Fibroblast of villous mesenchyme (primary cell): ENCODE measurements at regions not wholly inside any gene's neighbourhood (a gene's known extent, or its start where the extent isn't known, plus 50 kb on each side); places are given as distances from the start of the nearest gene placed in this dataset.
"Not testable (repeated sequence)": the region's sequence is repeated elsewhere in the genome, so short reads cannot be mapped to it uniquely, and the experiment has no call there.

ENCODE experiments used
- DNase-seq: peaks from one replicate; pipeline ENCODE4 v3.0.0-alpha.2; 2010; ENCODE audit warnings: low read depth
- H3K4me3 ChIP-seq: 2 replicates; pipeline ENCODE4 v1.5.1; 2011; ENCODE audit warnings: low read depth, mild to moderate bottlenecking, low read length
- TF ChIP-seq, protein P1 (sequence below): IDR thresholded peaks from 2 replicates; pipeline ENCODE4 v1.5.1; 2012; ENCODE audit warnings: low read depth, mild to moderate bottlenecking, low read length; ENCODE audit not compliant: insufficient read depth

- TF ChIP-seq, protein P1, sequence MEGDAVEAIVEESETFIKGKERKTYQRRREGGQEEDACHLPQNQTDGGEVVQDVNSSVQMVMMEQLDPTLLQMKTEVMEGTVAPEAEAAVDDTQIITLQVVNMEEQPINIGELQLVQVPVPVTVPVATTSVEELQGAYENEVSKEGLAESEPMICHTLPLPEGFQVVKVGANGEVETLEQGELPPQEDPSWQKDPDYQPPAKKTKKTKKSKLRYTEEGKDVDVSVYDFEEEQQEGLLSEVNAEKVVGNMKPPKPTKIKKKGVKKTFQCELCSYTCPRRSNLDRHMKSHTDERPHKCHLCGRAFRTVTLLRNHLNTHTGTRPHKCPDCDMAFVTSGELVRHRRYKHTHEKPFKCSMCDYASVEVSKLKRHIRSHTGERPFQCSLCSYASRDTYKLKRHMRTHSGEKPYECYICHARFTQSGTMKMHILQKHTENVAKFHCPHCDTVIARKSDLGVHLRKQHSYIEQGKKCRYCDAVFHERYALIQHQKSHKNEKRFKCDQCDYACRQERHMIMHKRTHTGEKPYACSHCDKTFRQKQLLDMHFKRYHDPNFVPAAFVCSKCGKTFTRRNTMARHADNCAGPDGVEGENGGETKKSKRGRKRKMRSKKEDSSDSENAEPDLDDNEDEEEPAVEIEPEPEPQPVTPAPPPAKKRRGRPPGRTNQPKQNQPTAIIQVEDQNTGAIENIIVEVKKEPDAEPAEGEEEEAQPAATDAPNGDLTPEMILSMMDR, result no peak
- no peak overlapping the region for H3K4me3 ChIP-seq
- no peak for DNase-seq
Measured at GRCh38 chr5:106634375-106634774, 1036.4 kb downstream of the EFNA5 start.

GRCh38 chr5:106633825-106634224, 1036.9 kb downstream of the EFNA5 start:
- TF ChIP-seq, protein P1, result no peak
- H3K4me3 ChIP-seq, result no peak overlapping the region
- DNase-seq, result no peak

DNA sequence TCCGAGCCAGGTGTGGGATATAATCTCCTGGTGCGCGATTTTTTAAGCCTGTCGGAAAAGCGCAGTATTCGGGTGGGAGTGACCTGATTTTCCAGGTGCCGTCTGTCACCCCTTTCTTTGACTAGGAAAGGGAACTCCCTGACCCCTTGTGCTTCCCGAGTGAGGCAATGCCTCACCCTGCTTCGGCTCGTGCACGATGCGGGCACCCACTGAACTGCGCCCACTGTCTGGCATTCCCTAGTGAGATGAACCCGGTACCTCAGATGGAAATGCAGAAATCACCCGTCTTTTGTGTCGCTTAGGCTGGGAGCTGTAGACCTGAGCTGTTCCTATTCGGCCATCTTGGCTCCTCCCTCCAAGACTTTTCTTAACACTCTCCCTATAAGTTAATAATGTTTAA, 1042.3 kb downstream of the EFNA5 start:
- not testable (repeated sequence) for H3K4me3 ChIP-seq, DNase-seq

GRCh38 chr5:106610041-106610440, 1060.7 kb downstream of the EFNA5 start:
- TF ChIP-seq, protein P1, result no peak
- no peak for DNase-seq

GRCh38 chr5:106601620-106602019, 1069.1 kb downstream of the EFNA5 start:
- no peak overlapping the region for H3K4me3 ChIP-seq
- DNase-seq, result peak; percentile 24
- TF ChIP-seq, protein P1, result no peak

More at GRCh38 chr5:106610041-106610440, 1060.7 kb downstream of the EFNA5 start:
- H3K4me3 ChIP-seq, result no peak overlapping the region

GRCh38 chr5:106600803-106601202, 1069.9 kb downstream of the EFNA5 start:
- DNase-seq, result no peak
- TF ChIP-seq, protein P1, result no peak
- H3K4me3 ChIP-seq, result no peak overlapping the region

DNA sequence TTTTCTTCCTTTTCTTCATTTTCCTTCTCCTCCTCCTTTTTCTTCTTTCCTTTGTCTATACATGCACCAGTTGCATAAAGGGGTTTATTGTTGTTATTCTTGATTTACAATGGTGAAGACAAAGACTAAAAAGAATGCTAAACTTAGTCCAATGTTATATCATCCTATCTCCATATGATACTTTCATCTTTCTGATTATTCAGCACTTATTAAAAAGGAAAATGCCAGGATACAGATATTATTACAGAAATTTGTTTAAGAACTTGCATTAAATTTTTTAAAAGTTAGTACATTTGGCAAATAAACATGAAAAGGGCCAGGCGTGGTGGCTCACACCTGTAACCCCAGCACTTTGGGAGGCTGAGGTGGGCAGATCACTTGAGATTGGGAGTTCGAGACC, 1074.9 kb downstream of the EFNA5 start:
- TF ChIP-seq, protein P1, result no peak
- no peak for DNase-seq

GRCh38 chr5:106584268-106584667, 1086.5 kb downstream of the EFNA5 start:
- no peak overlapping the region for H3K4me3 ChIP-seq
- TF ChIP-seq, protein P1, result no peak
- no peak for DNase-seq

More for the DNA sequence above, 1074.9 kb downstream of the EFNA5 start:
- no peak overlapping the region for H3K4me3 ChIP-seq
